ENCODE measurements at regions not wholly inside any gene's neighbourhood (a gene's known extent, or its start where the extent isn't known, plus 50 kb on each side); places are given as distances from the start of the nearest gene placed in this dataset.

GRCh38 chr4:75385106-75385505, 129.1 kb downstream of the RCHY1 start:
- no peak for TF ChIP-seq CTCF (IDR thresholded peaks at IDR 0.05)
- no peak for TF ChIP-seq POLR2A (IDR thresholded peaks at IDR 0.05)
